GM19395 (cell line): ENCODE measurements at regions not wholly inside any gene's neighbourhood (a gene's known extent, or its start where the extent isn't known, plus 50 kb on each side); places are given as distances from the start of the nearest gene placed in this dataset.
"Not testable (repeated sequence)": the region's sequence is repeated elsewhere in the genome, so short reads cannot be mapped to it uniquely, and the experiment has no call there.

Source experiments
- ATAC-seq: cut with Tn5 transposase; IDR thresholded peaks from one replicate; pipeline ENCODE4 v1.9.1; 2021; ENCODE audit warnings: mild to moderate bottlenecking, moderate library complexity; ENCODE audit not compliant: unreplicated experiment

DNA sequence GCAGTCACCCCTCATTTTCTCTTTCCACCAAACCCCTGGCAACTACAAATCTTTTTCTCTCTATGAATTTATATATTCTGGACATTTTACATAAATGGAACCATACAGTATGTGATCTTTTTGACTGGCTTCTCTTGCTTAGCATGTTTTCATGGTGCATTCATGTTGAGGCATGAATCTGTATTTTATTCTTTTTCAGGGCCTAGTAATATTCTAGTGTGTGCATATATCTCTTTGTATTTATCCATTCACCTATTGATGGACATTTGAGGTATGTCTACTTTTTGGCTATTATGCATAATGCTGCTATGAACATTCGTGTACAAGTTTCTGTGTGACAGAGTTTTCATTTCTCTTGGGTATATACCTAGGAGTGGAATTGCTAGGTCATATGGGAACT, 78.2 kb downstream of the HACD1 start:
- no peak for ATAC-seq

DNA sequence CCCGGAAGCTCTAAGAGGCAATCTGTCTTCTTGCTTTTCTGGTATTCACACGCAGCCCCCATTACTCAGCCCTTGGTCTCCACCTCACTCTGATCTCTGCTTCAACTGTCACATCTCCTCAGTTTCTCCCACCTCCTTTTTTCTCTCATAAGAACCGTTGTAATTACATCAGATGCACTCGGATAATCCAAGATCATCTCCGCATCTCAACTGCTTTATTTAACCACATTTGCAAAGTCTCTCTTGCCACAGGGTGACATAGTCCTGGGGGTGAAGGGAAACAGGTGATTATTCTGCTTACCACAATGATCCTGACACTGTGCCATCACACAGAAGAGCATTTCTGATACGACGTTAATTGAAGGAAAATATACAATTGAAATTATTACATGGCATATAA, 79.9 kb downstream of the HACD1 start:
- ATAC-seq = no peak

DNA sequence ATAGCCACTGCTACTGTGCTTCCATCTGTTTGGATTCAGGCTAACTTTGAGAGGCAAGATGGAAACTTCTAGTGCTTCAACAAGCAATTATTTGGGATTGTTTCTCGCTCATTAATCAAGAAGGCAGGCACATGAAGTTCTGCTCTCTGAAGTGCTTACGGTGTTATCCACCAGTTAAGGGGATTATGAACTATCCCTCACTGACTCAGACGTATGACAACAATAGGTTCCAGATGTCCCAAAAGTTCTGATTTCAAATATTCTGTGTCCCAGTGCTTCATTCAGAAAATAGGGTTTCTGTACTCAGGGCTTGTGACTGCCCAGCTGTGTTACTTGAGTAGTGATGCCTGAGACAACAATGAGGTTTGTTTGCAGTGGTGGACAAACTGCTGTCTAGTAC, 81.0 kb downstream of the HACD1 start:
- ATAC-seq = no peak

DNA sequence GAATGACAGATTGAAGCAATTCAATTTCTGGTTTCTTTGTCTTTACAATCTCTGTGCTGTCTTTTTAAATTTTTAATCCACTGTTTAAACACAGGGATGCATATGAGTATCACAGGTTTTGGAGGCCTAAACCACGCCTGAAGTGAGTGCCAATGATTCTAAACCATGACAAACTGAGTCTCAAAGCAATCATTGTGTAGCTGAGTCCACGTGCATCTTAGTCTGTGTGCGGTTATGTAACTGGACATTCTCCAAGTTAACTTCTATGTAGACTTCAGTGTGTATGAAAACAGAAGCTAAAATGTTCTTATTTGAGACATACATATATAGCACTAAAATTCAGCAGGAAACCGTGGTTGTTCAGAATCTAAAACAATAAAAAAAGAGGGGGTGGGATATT, 79.3 kb upstream of the ST8SIA6 start:
- ATAC-seq = no peak

DNA sequence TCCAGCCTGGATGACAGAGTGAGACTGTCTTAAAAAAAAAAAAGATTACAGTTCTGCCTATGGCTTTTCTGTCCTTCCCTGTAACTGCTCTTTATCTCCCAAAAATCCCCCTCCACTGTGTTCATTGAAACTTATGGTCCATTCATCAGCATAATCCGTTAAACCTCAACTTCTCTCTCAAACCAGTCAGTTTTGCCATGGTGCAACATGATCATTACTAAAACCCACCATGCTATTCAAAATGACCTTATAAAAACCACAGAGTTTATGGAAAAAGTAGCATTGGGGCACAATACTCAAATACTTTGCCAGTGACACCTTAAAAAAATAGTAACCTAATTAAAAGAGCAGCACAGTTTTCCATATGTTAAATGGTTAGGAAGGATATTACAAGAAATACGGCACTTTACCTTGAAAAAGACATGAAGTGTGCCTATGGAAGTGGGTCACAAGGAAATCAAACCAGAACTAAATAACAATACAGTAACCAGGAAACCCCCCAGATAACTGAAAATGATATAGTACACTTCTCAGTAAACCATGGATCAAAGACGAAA, 74.0 kb upstream of the ST8SIA6 start:
- ATAC-seq = no peak

DNA sequence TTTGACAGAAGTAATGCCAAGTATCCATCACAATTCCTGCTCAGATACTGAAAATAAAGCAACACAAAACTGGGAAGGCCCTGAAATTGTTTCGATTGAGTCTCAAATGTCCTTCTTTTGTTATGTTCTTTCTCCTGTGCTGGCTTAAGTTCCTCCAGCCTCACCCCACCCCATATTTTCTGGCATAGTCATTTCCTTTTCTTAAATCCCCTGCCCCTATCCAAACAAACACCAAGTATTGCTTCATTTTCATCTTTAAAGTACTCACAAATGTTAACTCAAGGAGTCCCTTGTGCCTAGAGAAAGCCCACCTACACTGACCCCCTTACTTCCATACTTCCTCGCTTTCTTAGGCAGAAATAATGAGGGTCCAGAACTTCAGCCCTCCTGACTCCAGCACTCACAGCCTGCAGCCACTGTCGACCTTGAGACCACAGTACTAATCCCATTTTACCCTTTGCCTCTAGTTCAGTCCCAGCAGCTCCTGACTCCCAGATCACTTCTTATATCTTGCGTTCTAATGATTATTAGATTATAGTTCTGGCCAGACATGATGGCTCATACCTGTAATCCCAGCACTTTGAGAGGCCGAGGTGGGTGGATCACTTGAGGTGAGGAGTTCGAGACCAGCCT, 73.2 kb upstream of the ST8SIA6 start:
- ATAC-seq = no peak

- not testable (repeated sequence) for ATAC-seq
These were observed 72.2 kb upstream of the ST8SIA6 start for GRCh38 chr10:17526571-17526970.

DNA sequence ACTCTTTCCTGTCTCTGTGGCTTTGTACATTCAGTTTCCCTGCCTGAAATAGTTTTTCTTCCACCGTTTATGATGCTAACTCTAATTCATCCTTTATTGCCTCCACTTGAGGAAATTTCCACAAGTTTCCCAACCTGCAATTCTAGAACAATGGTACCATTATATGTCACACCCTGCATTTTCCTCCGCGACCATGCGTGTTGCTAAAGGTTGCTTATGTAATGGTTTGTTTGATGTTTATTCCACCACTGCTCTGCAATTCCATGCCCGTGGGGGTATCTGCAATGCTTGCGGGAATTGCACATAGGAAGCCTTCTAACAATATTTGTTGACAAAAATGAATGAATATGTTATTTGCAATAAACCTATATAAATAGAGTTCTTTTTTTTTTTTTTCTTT, 69.5 kb upstream of the ST8SIA6 start:
- no peak for ATAC-seq

DNA sequence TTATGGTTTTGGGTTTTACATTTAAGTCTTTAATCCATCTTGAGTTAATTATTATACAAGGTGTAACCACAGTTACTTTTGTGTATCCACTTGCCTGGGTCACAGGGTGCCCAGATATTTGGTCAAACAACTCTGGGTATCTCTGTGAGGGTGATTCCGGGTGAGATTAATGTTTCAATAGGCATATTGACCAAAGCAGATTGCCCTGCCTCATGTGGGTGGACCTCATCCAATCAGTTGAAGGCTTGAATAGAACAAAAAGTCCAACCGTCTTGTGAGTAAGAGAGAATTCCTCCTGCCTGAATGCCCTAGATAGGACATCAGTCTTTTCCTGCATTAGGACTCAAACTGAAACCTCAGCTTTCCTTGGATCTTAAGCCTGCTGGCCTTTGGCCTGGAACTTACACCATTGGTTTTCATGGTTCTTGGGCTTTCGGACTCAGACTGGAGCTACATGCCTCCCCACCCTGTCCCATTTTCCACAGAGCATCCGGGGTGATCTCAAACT, 68.9 kb upstream of the ST8SIA6 start:
- no peak for ATAC-seq

DNA sequence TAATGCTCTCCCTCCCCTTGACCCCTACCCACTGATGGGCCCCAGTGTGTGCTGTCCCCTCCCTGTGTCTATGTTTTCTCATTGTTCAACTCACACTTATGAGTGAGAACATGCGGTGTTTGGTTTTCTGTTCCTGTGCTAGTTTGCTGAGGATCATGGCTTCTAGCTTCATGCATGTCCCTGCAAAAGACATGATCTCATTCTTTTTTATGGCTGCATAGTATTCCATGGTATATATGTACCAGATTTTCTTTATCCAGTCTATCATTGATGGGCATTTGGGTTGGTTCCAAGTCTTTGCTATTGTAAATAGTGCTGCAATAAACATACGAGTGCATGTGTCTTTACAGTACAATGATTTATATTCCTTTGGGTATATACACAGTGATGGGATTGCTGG, 67.9 kb upstream of the ST8SIA6 start:
- ATAC-seq = not testable (repeated sequence)

DNA sequence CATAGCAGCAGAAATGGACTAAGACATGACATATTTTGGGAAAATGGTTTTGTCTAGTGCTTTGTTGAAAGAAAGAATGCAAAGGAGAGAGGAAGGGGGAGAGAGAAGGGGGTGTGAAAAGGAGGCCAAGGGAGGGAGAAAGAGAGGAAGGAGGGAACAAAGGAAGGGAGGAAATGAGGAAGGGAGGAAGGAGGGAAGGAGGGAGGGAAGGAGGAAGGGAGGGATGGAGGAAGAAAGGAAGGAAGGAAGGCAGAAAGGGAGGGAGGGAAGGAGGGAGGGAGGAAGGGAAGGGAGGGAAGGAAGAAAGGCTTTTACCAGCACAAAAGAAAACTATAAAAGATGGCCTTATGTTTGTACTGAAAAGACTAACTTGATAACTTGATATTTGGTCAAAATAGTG, 65.1 kb upstream of the ST8SIA6 start:
- ATAC-seq = no peak

DNA sequence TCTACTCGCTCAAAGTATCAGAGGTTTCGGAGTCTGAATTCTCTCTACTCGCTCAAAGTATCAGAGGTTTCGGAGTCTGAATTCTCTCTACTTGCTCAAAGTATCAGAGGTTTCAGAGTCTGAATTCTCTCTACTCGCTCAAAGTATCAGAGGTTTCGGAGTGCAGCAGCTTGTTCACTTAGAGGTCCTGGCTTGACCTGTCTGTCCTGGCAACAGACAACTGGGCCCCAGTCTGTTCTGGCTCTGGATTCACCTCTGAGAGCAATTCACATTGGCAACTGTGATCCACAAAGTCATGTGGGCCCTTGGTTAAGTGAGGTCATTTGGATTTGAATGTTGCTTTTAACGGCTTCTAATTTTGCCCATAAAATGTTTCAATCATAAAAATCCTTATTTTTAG, 63.9 kb upstream of the ST8SIA6 start:
- ATAC-seq = no peak

- no peak for ATAC-seq
These were observed 62.0 kb upstream of the ST8SIA6 start for GRCh38 chr10:17516376-17516775.

DNA sequence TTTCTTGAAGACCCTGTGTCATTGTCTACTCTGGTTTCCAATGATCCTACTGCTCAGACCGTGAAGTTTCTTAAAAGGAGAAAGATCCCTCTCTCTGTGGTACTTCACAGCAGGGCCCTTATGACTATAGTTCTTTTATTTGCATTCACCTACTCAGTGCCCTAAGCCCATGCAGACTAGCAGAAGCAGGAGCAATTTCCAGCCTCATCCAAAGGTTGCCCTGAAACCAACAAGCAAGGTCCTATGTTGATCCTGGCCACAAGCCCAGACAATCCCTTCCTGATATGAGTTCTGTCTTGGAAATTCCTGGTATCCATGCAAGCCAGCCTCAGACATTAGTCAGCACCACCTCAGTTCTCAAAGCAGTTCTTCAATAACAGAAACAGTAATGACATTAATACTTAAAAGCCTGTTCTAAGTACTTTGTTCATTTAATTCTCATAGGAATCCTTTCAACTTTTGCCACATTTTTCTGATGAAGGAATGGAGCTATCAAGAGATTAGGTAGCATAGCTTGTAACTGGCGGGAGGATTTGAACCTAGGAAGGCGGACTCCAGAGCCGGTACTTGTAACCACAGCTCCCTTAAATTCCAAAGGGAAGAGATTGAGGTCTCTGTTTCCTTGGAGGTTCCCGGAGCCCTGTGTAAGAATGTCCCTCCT, 58.1 kb upstream of the ST8SIA6 start:
- ATAC-seq = no peak

DNA sequence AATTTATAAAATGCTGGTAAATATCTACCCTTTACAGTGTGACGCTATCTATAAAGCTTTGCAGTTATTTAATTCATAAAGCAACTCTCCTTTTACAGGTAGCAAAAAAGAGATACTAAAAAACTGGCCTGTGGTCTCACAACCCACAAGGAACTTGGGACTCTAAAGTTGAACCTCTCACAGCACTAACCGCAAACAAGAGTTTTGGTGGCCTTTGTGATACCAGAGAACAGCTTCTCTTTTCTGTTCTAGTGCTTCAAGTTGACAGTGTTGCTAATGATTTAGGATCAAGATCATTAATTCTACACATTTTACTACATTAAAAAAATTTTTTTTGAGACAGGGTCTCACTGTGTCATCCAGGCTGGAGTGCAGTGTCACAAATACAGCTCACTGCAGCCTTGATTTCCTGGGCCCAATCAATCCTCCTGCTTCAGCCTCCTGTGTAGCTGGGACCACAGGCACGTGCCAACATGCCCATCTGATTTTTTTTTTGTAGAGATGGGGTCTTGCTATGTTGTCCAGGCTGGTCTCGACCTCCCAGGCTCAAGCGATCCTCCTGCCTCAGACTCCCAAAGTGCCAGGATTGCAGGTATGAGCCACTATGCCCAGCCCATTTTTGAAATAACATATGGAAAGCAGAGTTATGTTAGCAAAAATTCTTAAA, 56.0 kb upstream of the ST8SIA6 start:
- ATAC-seq = peak; percentile 78

GRCh38 chr10:17507538-17507937, 53.1 kb upstream of the ST8SIA6 start:
- no peak for ATAC-seq

DNA sequence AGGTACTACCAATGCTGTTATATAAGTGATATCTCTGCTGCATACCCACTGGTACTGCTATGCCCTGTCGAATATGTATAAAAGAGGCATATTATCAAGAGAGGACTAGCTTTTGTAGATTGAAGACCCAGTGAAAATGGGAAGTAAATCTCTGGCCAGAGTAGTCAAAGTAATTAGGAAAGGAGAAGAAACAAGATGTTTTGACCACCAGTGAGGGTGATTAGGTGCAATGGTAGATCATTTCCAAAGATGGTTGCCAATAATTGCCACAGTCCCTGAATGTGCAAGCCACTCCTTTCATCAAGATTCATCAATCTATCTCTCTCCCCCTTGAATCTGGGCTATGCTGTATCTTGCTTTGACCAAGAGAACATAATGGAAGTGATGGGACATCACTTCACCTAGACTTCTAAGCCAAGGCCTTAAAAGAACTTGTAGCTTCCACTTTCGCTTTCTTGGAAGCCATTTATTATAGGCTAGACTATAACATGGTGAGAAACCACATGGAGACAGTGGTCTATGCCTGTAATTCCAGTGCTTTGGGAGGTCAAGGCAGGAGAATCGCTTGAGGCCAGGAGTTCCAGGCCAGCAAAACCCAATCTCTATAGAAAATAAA, 52.6 kb upstream of the ST8SIA6 start:
- no peak for ATAC-seq

GRCh38 chr10:17506390-17506789, 52.0 kb upstream of the ST8SIA6 start:
- ATAC-seq = no peak

DNA sequence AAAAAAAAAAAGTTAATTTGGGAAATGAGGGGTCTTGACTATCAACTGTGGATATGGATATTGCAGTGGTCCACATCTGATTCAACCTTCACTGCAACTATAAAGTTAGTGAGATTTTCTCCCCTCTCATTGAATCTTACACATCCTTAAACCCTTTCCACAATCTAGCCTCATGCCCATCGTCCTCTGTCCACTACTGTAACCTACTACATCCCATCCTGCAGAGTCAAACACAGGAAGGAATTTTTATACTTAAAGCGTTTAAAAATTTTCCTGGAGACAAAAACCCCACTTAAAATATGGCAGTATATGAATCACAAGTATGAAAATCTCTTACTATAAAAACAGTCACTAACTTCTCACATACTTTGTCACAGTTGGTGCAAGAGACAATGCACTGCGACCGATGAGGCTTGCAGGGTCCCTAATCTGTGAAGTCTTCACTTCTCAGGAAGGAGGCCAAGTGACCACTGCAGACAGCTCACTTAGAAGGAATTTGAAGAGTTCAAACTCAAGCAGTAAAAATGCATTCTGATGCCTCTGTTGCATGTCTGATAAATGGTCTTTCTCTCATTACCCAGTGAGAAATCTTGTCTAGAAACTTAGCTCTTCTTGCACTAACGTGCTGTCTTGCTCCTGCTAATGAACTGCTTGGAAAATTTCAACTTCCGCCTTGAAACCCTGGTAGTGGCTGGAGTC, 50.3 kb upstream of the ST8SIA6 start:
- ATAC-seq = no peak
